IMR-90 (cell line): ENCODE measurements at regions not wholly inside any gene's neighbourhood (a gene's known extent, or its start where the extent isn't known, plus 50 kb on each side); places are given as distances from the start of the nearest gene placed in this dataset.

Experiments used
- CHD1 ChIP-seq: IDR thresholded peaks from 2 replicates; pipeline ENCODE4 v1.6.1; 2012; ENCODE audit warnings: low read depth, low read length, improper control_type of control experiment
- MXI1 ChIP-seq: IDR thresholded peaks from 2 replicates; pipeline ENCODE4 v1.6.1; 2012; ENCODE audit warnings: low read depth, mild to moderate bottlenecking, low read length, moderate library complexity, borderline replicate concordance
- POLR2A ChIP-seq: IDR thresholded peaks from 2 replicates; pipeline ENCODE4 v1.6.1; 2012; ENCODE audit warnings: mild to moderate bottlenecking, low read depth, low read length
- RCOR1 ChIP-seq: IDR thresholded peaks from 2 replicates; pipeline ENCODE4 v1.6.1; 2012; ENCODE audit warnings: mild to moderate bottlenecking, low read length, improper control_type of control experiment; ENCODE audit not compliant: insufficient replicate concordance
- RFX5 ChIP-seq: IDR thresholded peaks from 2 replicates; pipeline ENCODE4 v1.8.0; 2012; ENCODE audit warnings: low read depth, mild to moderate bottlenecking, low read length, moderate library complexity
- SMC3 ChIP-seq: fragments of 150-350 bp; IDR thresholded peaks from 2 replicates; pipeline ENCODE4 v1.6.1; 2016; ENCODE audit warnings: low read depth, mild to moderate bottlenecking, antibody characterized with exemption, low read length, moderate library complexity
- TF ChIP-seq, protein P1 (sequence below): conservative IDR thresholded peaks from 2 replicates; pipeline ENCODE4 v1.5.1; 2012; ENCODE audit warnings: mild to moderate bottlenecking, low read depth, low read length, improper control_type of control experiment
- TF ChIP-seq, protein P2 (sequence below): fragments of 150-350 bp; IDR thresholded peaks from 2 replicates; pipeline ENCODE4 v1.6.1; 2016; ENCODE audit warnings: low read depth, mild to moderate bottlenecking, low read length, moderate library complexity, borderline replicate concordance
- TF ChIP-seq, protein P3 (sequence below): fragments of 150-350 bp; IDR thresholded peaks from 2 replicates; pipeline ENCODE4 v1.6.1; 2017; ENCODE audit warnings: mild to moderate bottlenecking, antibody characterized with exemption, low read length, low read depth

DNA sequence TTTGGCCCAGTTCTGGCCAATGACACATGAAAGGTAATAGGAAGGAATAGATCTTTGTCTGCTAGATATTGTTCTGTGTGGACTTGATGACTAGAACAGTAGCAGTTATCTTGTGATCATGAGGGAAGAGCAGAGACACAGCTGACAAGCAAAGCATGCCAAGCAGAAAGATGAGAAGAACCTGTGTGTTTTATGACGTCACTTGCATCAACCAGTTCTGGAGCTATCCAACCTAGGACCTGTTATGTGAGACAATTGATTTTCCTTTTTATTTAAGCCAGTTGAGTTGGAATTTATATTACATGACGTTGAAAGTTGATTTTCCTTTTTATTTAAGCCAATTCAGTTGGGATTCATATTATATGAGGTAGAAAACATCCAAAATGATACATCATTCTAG, 143.2 kb downstream of the MCHR2 start:
- TF ChIP-seq, protein P1, sequence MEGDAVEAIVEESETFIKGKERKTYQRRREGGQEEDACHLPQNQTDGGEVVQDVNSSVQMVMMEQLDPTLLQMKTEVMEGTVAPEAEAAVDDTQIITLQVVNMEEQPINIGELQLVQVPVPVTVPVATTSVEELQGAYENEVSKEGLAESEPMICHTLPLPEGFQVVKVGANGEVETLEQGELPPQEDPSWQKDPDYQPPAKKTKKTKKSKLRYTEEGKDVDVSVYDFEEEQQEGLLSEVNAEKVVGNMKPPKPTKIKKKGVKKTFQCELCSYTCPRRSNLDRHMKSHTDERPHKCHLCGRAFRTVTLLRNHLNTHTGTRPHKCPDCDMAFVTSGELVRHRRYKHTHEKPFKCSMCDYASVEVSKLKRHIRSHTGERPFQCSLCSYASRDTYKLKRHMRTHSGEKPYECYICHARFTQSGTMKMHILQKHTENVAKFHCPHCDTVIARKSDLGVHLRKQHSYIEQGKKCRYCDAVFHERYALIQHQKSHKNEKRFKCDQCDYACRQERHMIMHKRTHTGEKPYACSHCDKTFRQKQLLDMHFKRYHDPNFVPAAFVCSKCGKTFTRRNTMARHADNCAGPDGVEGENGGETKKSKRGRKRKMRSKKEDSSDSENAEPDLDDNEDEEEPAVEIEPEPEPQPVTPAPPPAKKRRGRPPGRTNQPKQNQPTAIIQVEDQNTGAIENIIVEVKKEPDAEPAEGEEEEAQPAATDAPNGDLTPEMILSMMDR: no peak
- TF ChIP-seq POLR2A: no peak
- TF ChIP-seq, protein P2, sequence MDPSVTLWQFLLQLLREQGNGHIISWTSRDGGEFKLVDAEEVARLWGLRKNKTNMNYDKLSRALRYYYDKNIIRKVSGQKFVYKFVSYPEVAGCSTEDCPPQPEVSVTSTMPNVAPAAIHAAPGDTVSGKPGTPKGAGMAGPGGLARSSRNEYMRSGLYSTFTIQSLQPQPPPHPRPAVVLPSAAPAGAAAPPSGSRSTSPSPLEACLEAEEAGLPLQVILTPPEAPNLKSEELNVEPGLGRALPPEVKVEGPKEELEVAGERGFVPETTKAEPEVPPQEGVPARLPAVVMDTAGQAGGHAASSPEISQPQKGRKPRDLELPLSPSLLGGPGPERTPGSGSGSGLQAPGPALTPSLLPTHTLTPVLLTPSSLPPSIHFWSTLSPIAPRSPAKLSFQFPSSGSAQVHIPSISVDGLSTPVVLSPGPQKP: no peak
- TF ChIP-seq, protein P3, sequence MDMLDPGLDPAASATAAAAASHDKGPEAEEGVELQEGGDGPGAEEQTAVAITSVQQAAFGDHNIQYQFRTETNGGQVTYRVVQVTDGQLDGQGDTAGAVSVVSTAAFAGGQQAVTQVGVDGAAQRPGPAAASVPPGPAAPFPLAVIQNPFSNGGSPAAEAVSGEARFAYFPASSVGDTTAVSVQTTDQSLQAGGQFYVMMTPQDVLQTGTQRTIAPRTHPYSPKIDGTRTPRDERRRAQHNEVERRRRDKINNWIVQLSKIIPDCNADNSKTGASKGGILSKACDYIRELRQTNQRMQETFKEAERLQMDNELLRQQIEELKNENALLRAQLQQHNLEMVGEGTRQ: no peak
- no peak for TF ChIP-seq RFX5
- no peak for TF ChIP-seq SMC3
- TF ChIP-seq MXI1: no peak
- TF ChIP-seq RCOR1: no peak
- TF ChIP-seq CHD1: no peak
